ENCODE measurements at regions not wholly inside any gene's neighbourhood (a gene's known extent, or its start where the extent isn't known, plus 50 kb on each side); places are given as distances from the start of the nearest gene placed in this dataset.

DNA sequence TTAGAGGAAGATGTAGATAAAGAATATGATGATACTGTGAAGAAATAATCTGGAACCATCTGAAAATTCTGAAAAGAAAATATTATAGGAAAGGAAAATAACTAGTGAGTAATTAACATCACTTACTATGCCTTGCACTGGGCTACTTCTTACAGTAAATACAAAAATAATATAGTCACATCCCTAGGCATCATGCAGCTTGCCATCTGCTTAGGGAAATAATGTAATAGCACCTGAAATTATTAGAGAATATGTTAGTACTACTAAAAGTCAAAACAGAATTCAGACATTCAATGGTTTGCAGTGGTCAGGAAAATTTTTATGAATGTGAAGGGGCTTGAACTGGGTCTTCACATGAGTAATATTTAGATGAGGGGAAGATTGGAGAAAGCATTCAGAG is 272.2 kb upstream of the EMCN start:
- H3K27me3 ChIP-seq (ENCODE audit: insufficient read depth in 3 of 3, low read length in 2 of 3): no peaks in the 10 kb centered on the region
- H3K4me3 ChIP-seq: no peak overlapping the region
- no peaks in the 10 kb centered on the region for H3K4me1 ChIP-seq
- ATAC-seq: no peak
- H3K9me3 ChIP-seq: no peaks in the 10 kb centered on the region
- H3K27ac ChIP-seq: no peak overlapping the region
- no peaks in the 10 kb centered on the region for H3K36me3 ChIP-seq (ENCODE audit: insufficient read depth in 1 of 2, low read depth in 1 of 2)
- no peak for DNase-seq
- intact Hi-C loops (cut with DNase I): no loop called here
- TF ChIP-seq, protein P1, sequence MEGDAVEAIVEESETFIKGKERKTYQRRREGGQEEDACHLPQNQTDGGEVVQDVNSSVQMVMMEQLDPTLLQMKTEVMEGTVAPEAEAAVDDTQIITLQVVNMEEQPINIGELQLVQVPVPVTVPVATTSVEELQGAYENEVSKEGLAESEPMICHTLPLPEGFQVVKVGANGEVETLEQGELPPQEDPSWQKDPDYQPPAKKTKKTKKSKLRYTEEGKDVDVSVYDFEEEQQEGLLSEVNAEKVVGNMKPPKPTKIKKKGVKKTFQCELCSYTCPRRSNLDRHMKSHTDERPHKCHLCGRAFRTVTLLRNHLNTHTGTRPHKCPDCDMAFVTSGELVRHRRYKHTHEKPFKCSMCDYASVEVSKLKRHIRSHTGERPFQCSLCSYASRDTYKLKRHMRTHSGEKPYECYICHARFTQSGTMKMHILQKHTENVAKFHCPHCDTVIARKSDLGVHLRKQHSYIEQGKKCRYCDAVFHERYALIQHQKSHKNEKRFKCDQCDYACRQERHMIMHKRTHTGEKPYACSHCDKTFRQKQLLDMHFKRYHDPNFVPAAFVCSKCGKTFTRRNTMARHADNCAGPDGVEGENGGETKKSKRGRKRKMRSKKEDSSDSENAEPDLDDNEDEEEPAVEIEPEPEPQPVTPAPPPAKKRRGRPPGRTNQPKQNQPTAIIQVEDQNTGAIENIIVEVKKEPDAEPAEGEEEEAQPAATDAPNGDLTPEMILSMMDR (IDR thresholded peaks at IDR 0.05): no peak

DNA sequence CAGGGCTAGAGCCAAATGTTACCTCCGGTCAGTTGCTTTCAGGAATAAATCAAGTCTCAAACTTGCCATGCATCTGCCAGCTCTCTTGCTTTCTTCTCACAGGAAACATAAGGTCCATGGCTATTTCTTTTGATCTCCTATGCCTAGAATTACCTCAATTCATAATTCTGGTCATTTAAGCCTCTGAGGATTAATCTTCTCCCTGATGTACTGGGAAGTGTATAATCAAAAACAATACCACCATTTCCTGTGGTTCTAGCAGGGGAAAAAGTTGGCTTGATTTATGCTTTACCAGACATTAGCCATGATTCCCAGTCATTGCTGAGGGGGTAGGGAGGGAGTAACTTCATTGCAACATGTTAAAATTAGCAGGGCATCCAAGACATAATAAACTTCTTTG is 268.7 kb upstream of the EMCN start:
- H3K27ac ChIP-seq: no peak overlapping the region
- WGBS, 3 donors: 20 to 52% (median 37%) methylated on average over 1 of the region's 1 CpG
- ATAC-seq (no peak), DNase-seq (no peak)
- intact Hi-C loops (cut with DNase I): no loop called here
- H3K4me1 ChIP-seq: no peaks in the 10 kb centered on the region
- H3K9me3 ChIP-seq: no peaks in the 10 kb centered on the region
- TF ChIP-seq, protein P1 (IDR thresholded peaks at IDR 0.05): no peak
- H3K27me3 ChIP-seq (ENCODE audit: insufficient read depth in 3 of 3, low read length in 2 of 3): no peaks in the 10 kb centered on the region
- no peak overlapping the region for H3K4me3 ChIP-seq
- H3K36me3 ChIP-seq (ENCODE audit: insufficient read depth in 1 of 2, low read depth in 1 of 2): no peaks in the 10 kb centered on the region

DNA sequence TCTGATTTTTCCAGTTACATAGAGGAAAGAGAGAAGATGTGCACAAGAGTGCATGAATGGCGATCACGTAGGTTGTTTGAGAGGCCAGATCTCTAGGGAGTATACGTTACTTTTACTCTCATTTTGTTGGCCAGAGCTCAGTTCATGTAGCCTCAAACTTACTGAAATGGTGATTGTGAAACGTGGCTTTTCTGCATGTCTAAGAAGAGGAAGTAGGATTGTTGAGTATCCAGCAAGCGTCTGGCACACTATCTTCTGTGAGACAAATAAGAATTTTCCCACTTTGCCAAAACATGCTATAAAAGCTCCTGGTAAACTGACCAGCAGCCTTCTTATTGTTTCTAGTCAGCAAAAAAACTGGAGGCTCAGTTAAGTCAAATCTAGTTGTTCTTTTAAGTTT is 264.5 kb upstream of the EMCN start:
- intact Hi-C loops (cut with DNase I): no loop called here
- Histone ChIP-seq H3K4me3 (no peak overlapping the region), H3K36me3 (ENCODE audit: insufficient read depth in 1 of 2, low read depth in 1 of 2) (no peaks in the 10 kb centered on the region), H3K27me3 (ENCODE audit: insufficient read depth in 3 of 3, low read length in 2 of 3) (no peaks in the 10 kb centered on the region), H3K9me3 (no peaks in the 10 kb centered on the region), H3K4me1 (no peaks in the 10 kb centered on the region), H3K27ac (no peak overlapping the region)
- WGBS, 3 donors: 43 to 44% (median 43%) methylated on average over 5 of the region's 5 CpGs
- TF ChIP-seq, protein P1 (IDR thresholded peaks at IDR 0.05): no peak
- DNase-seq: no peak
- ATAC-seq: no peak

DNA sequence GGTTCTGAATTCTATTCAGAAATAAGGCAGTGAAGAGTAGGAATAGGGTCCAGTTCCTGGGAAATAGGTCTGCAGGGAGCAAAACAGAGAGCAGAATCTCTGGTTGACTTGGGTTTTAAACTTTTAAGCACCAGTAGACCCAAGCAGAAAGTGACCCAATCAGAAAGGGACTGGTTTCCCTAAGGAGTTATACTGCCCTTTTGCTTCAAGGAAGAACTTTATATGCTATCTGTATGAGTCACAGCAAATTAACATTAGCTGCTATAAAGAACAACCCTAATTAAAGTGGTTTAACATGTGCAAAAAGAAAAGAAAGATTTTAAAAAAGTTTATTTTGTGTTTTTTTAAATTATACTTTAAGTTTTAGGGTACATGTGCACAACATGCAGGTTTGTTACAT is 263.6 kb upstream of the EMCN start:
- intact Hi-C loops (cut with DNase I): no loop called here
- no peaks in the 10 kb centered on the region for H3K9me3 ChIP-seq

DNA sequence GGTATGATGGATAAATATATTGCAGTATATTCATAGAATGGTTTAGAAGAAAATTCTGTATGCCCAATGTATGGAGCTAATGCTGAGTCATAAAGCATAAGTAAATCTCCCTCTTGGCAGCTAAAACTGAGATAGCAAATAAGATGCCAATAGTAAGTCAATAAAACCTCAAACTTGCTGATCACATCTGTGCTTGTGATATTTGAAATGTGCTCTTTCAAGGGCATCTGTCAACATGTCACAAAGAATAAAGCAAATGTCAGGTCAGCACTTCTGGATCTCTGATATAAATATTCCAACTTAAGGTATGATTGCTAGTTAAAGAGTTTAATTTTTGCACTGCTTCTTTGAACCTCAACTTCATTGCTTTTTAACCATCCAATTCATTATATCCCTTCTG is 262.3 kb upstream of the EMCN start:
- Histone ChIP-seq H3K4me1 (no peaks in the 10 kb centered on the region), H3K9me3 (peaks cover 3% of the 10 kb centered on the region), H3K27ac (no peak overlapping the region), H3K36me3 (ENCODE audit: insufficient read depth in 1 of 2, low read depth in 1 of 2) (no peaks in the 10 kb centered on the region), H3K27me3 (ENCODE audit: insufficient read depth in 3 of 3, low read length in 2 of 3) (no peaks in the 10 kb centered on the region), H3K4me3 (no peak overlapping the region)
- TF ChIP-seq, protein P1 (IDR thresholded peaks at IDR 0.05): no peak
- intact Hi-C loops (cut with DNase I): no loop called here
- no peak for DNase-seq
- no peak for ATAC-seq

More for the DNA sequence above, 263.6 kb upstream of the EMCN start:
- no peak for ATAC-seq
- Histone ChIP-seq H3K27me3 (ENCODE audit: insufficient read depth in 3 of 3, low read length in 2 of 3) (no peaks in the 10 kb centered on the region), H3K27ac (no peak overlapping the region), H3K36me3 (ENCODE audit: insufficient read depth in 1 of 2, low read depth in 1 of 2) (no peaks in the 10 kb centered on the region), H3K4me1 (no peaks in the 10 kb centered on the region), H3K4me3 (no peak overlapping the region)
- TF ChIP-seq, protein P1 (IDR thresholded peaks at IDR 0.05): no peak
- DNase-seq: no peak

Measured in psoas muscle (tissue), 7 donors.